GM18867 (cell line): ENCODE measurements at regions not wholly inside any gene's neighbourhood (a gene's known extent, or its start where the extent isn't known, plus 50 kb on each side); places are given as distances from the start of the nearest gene placed in this dataset.

Experiments used
- ATAC-seq: cut with Tn5 transposase; IDR thresholded peaks from one replicate; pipeline ENCODE4 v1.9.1; 2021; ENCODE audit warnings: mild to moderate bottlenecking, moderate library complexity; ENCODE audit not compliant: unreplicated experiment

- no peak for ATAC-seq
Measured at GRCh38 chr1:90210633-90211491, 216.0 kb downstream of the ZNF326 start.

DNA sequence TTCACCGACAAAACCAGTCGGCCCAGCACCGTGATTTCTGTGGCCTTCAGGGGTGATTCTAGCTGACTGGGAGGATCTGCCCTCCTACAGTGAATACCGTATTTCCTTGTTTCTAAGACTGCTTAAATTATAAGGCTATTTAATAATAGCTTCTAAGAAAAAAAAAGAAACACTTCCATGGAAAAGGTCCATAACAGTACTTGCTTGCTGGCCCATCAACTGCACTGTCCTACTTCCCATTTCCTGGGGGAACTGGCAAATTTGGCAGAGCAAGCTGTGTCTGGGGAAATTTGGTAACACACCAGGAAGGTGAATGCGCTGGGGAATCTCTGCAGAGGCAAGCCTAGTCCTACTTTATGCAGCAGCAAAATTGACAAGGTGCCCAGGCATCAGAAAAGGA is 214.0 kb downstream of the ZNF326 start:
- ATAC-seq, result no peak

- ATAC-seq, result no peak
Measured at GRCh38 chr1:90206260-90206659, 211.3 kb downstream of the ZNF326 start.

DNA sequence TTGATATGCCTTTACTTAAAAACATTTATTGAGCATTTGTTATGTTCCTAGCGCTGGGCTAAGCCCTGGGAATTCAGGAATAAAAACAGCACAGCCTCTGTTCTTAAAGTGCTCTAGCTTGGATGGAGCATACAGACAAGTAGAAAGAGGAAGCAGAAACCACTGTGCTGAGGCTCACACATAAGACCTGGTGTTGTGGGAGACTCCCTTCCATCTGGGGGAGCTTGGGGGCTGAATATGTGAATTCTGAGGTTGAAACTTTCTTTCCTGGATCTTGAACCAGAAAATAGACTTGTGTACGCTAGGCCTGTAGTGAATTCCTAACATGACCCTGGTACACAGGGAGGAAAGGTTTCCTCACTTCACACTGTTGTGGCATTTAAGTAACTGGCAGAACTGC is 209.9 kb downstream of the ZNF326 start:
- ATAC-seq, result no peak

DNA sequence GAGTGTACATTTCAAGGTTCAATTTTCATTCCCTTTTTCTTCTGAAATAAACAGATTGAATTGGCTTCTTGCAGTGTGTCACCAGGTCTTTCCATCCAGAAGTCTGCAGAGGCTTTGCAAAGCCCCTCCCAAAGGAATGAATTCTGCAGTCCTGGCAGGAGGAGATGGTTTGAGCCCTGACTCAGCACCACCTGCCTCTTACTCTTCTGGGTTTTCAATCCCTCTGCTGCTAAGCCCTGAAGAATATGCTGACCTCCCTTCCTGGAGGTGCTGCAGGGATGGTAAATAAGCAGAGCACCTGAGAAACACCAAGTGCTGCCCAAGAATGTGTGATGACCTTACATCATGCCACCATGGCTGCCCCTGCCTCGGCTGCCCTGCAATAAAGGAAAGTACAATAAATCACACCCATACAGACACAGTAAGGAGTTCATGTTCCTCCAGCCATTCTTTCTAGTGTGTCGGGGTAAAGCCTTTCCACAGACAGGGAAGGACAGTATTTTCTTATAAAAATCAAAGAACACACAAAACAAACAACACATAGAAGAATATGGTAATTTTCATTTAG is 209.2 kb downstream of the ZNF326 start:
- ATAC-seq, result no peak

DNA sequence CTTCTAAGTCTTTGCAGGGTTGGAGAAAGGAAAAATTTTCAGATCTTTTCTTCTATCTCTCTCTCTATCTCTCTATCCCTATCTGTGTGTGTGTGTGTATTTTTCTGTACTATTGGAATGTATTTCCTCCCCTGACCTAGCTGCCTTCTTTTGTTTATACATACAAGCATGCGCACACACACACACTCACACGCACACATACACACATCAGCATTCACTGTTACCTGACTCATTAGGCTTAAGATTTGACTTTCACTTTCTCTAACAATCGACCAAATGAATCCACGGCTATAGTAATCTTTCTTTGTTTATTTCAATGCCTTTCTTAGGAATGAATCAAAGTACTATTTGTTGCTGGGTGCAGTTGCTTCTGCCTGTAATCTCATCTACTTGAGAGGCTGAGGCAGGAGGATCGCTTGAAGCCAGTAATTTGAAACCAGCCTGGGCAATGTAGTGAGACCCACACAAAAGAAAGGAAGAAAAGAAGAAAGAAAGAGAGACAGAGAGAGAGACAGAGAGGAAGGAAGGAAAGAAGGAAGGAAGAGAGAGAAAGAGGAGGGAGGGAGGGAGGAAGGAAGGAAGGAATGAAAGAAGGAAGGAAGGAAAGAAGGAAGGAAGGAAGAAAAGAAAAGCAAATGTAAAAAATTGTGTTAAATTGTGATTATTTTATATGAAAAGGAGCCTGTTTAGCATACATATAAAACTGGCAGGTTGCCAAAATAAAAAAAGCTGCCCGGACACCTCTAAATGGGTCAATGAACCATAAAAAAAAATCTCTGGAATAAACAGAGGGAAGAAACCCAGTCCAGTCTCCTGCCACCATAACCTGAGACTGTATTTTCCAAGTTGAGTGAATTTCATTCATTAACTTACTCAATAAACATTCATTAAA is 206.8 kb downstream of the ZNF326 start:
- no peak for ATAC-seq

GRCh38 chr1:90200646-90201205 is 205.8 kb downstream of the ZNF326 start:
- ATAC-seq, result no peak

DNA sequence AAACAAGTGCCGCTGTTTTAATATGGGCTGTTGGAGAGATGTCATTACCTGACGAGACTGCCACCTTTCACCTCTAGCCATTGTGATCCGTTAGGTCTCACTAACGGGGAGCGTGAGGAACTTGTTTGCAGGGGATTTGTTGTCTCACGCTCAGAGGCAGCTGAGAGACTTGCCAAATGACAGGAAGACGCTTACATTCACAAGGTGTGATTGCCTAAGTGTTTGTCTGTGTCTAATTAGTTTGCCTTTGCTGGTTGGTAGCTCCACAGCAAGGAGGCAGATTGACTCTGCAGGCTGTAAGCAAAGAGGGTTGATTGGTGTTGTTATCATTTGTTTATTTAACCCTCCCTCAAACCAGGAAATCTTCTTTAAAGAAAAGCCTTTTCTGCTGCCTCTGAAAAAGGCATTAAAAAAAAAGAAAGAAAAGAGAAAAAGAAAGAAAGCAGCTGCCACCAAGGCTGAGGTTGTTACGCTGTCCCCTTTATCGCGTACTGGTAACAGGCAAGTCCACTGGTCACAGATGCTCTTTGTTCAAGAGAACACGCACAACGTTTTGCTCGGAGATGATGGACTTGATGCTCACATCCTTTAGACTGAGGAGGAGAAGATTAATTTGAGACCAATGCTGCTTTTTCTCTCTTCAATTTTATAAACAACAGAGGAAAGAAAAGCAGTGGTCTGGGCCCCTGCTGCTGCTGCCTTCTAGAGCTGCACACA is 203.9 kb downstream of the ZNF326 start:
- no peak for ATAC-seq

- no peak for ATAC-seq
Measured at GRCh38 chr1:90193116-90193515, 198.2 kb downstream of the ZNF326 start.

- ATAC-seq, result no peak
Measured at GRCh38 chr1:90192408-90192807, 197.5 kb downstream of the ZNF326 start.

DNA sequence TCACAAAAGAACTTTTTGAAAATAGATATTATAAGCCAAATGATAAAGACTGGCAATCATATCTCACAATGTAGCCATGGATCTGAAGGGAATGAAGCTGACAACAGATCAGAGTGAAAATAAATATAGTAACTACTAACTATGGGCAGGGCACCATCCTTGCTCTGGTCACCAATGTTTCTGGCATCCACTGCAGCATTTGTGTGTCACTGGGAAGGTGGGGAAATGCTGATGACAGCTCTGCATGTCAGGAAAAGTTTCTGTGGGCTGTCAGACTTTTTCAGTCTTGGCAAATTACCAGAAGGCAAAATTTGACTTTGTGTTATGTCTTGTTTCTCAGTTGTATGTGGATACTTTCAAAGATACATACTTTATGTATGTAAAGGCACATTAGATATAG is 195.6 kb downstream of the ZNF326 start:
- no peak for ATAC-seq

DNA sequence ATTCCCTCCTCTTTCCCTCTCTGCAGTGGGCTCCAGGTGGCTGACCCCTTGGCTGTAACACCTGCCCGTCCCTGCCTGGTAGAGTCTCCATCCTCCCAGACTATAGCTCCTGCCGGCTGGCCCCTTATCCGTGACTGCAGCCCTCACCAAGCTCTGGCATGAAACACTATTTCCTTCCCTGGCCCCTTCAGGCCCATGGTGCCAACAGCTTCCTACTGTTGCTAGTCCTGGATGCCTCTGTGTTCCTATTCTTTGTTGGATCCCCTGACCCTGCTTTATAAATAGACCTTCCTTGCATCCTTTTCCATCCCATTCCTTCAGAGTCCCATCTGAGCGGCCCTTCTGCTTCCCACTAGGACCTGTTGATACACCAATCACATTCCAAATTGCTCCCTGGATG is 195.0 kb downstream of the ZNF326 start:
- ATAC-seq, result no peak

GRCh38 chr1:90187323-90187585 is 192.3 kb downstream of the ZNF326 start:
- ATAC-seq, result no peak

DNA sequence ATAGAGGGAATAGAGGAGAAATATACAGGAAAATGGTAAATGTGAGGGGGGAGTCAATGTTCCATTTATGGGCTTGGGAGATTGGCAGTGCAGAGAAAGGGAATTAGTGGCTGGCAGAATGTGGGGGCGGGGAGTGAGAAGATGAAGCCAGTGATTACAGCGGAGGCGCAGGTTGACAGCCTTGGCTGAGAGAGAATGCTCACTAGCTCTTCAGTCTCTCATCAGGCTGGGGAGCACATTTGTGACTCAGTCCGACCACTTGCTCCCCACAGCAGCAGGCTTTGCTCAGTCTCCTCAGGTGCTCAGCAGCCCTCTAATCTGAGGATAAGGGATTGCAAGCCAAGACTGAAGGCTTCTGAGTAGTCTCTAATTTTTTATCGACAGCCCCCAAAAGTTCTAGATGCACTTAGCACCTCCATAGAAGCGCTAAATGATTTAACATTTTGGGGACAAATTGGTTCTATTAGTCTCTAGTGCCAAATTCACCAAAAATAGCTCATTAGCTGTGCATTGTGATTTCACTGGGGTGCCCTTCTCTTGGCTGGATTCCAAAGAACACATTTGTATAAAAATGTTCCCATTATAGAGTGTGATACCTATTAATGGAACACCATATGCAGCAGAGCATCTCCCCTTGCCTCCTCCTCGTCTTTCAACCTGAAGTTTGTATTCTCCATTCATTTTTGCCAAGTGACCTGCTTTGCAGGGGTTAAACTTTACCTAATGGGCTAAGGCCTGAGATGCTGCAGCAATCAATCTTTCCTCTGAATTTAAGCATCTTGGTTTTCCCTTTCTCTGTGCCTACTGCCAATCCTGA is 191.8 kb downstream of the ZNF326 start:
- no peak for ATAC-seq

GRCh38 chr1:90176530-90176929 is 181.6 kb downstream of the ZNF326 start:
- no peak for ATAC-seq

DNA sequence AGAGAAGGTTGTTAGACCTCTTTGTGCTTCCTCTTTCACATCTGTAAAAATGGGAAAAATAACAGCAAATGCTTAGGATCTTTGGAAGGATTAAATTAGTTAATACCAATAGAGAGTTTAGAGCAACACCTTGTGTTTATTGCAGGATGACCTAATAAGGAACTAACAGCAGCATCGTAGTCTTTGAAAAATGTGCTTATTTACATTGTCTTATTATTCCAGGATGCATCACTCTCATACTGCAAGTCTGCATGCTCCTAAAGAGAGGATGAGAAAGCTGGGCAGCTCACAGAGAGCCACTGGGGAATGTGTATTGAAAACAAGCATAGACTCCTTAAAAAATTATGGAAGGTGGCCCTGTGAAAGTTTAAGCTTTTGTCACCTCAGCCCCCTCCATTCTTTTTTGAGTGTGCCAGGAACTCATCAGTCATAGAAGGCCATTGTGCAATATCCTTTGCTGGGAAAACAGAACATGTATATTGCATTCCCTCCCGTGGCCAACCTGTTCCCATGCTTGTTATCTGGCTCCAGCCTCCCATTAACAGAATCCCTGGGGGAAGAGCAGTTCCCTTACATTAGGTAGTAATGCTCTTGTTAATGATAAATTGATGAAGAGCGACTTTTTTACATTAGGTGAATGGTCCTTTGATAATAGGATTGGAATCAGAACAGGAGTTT is 180.7 kb downstream of the ZNF326 start:
- ATAC-seq, result no peak

DNA sequence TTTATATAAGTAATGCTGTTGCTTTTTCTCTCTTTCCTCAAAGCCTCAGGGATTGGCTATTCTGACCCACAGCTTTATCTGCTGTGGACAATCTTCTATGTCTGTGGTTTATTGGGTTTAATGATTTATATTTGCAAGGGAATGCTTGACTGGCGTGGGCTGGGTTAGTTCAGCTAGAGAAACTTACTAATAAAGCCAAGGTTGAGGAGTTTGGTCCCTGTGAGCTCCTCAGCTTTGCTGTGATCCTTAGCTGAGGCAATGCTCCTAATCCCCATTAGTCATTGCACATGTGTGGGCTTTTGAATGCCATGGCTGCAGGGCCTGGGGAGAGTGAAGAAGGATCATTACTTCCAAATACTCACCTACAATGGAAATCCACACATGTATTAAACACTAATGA is 179.3 kb downstream of the ZNF326 start:
- ATAC-seq, result no peak

DNA sequence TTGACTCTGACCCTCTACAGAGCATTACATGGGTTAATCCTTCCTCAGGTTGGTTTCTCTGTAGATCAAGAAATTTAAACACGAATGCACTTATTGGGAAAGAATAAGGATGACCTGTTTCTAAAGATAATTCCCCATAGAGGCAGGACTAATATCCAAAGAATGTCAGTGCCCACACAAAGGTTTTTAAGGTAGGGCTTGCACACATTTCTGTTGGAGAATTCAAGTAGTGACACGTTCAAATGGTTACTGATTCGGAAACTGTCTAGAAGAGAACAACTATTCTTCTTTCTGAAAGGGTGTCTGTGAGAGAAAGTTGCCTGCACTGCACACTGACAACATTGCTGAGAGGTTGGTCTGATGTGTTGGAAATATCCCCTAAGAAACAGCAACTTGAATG is 167.3 kb downstream of the ZNF326 start:
- no peak for ATAC-seq

- no peak for ATAC-seq
Measured at GRCh38 chr1:90161625-90162024, 166.7 kb downstream of the ZNF326 start.
